OCI-LY7 (cell line): ENCODE measurements at regions not wholly inside any gene's neighbourhood (a gene's known extent, or its start where the extent isn't known, plus 50 kb on each side); places are given as distances from the start of the nearest gene placed in this dataset.

Source experiments
- BruUV-seq: library from RNA; stranded (reverse); fragments of 400-500 nt; replicated peaks from 2 replicates; lab custom pipeline; 2021; lab: Mats Ljungman, UMichigan
- CTCF ChIA-PET: fragments of 300-600 bp; sonication (Branson Sonifier 250); formaldehyde crosslinking; loops from one replicate; lab custom pipeline; 2022; ENCODE audit warnings: antibody characterized with exemption; ENCODE audit not compliant: unreplicated experiment; lab: Charles Lee
- POLR2A ChIA-PET: fragments of 300-600 bp; sonication (Branson Sonifier 250); formaldehyde crosslinking; loops from one replicate; lab custom pipeline; 2022; ENCODE audit warnings: antibody characterized with exemption; lab: Charles Lee
- DNase-seq: peaks from one replicate; pipeline ENCODE4 v3.0.0-alpha.2; 2015; ENCODE audit warnings: low spot score
- H2AFZ ChIP-seq: fragments of 200-600 bp; sonication (generic), shearing (Covaris generic); 2 replicates; pipeline ENCODE4 v1.6.1; 2014; ENCODE audit warnings: mild to moderate bottlenecking, antibody characterized with exemption, low read length, moderate library complexity
- H3K27ac ChIP-seq: fragments of 200-600 bp; sonication (generic); 2 replicates; pipeline ENCODE4 v1.5.1; 2014; ENCODE audit warnings: mixed run types, low read depth, mild to moderate bottlenecking, moderate library complexity, low read length, inconsistent platforms; ENCODE audit not compliant: poor library complexity, severe bottlenecking
- H3K36me3 ChIP-seq: fragments of 200-600 bp; sonication (generic); 2 replicates; pipeline ENCODE4 v1.6.1; 2014; ENCODE audit warnings: mild to moderate bottlenecking, antibody characterized with exemption, low read length, moderate library complexity, mixed read lengths; ENCODE audit not compliant: insufficient read depth
- H3K4me1 ChIP-seq: fragments of 200-600 bp; sonication (generic); 2 replicates; pipeline ENCODE4 v1.5.1; 2014; ENCODE audit warnings: mild to moderate bottlenecking, low read length; ENCODE audit not compliant: insufficient read depth, poor library complexity, severe bottlenecking
- H3K4me2 ChIP-seq: fragments of 200-600 bp; sonication (generic); 2 replicates; pipeline ENCODE4 v1.6.1; 2014; ENCODE audit warnings: mild to moderate bottlenecking, low read length
- H3K4me3 ChIP-seq: fragments of 200-600 bp; sonication (generic); 2 replicates; pipeline ENCODE4 v1.5.1; 2014; ENCODE audit warnings: mild to moderate bottlenecking, low read depth, low read length; ENCODE audit not compliant: poor library complexity, severe bottlenecking
- H3K79me2 ChIP-seq: fragments of 200-600 bp; sonication (generic); 2 replicates; pipeline ENCODE4 v1.6.1; 2016; ENCODE audit warnings: low read depth, mild to moderate bottlenecking, low read length, moderate library complexity, mixed read lengths; ENCODE audit not compliant: insufficient read depth
- H3K9me2 ChIP-seq: fragments of 200-600 bp; sonication (generic); 2 replicates; pipeline ENCODE4 v1.6.1; 2016; ENCODE audit warnings: mild to moderate bottlenecking, low read length, mixed read lengths; ENCODE audit not compliant: insufficient read depth
- H3K9me3 ChIP-seq: fragments of 200-600 bp; sonication (generic); 2 replicates; pipeline ENCODE4 v1.6.1; 2014; ENCODE audit warnings: mild to moderate bottlenecking, mixed run types, low read length, mixed read lengths
- H4K20me1 ChIP-seq: fragments of 200-600 bp; sonication (generic); 2 replicates; pipeline ENCODE4 v1.6.1; 2014; ENCODE audit warnings: mild to moderate bottlenecking, antibody characterized with exemption, low read length, moderate library complexity, mixed read lengths; ENCODE audit not compliant: insufficient read depth
- EZH2phosphoT487 ChIP-seq: fragments of 200-600 bp; sonication (generic); IDR thresholded peaks from 2 replicates; pipeline ENCODE4 v1.6.1; 2018; ENCODE audit warnings: low read depth, borderline replicate concordance, mild to moderate bottlenecking, mixed run types, antibody characterized with exemption, low read length, moderate library complexity, mixed read lengths
- intact Hi-C: fragments of 100-400 bp; cut with micrococcal nuclease; formaldehyde crosslinking; loops from one replicate; pipeline ENCODE4 v1.10.0; 2022; ENCODE audit not compliant: unreplicated experiment
- TF ChIP-seq, protein P1 (sequence below): fragments of 200-600 bp; sonication (generic); conservative IDR thresholded peaks from 2 replicates; pipeline ENCODE4 v1.5.1; 2014; ENCODE audit warnings: mild to moderate bottlenecking, antibody characterized with exemption, low read length, moderate library complexity, mixed read lengths

GRCh38 chr20:50356525-50356885 lies 153.7 kb upstream of the PTPN1 start:
- no peaks in the 10 kb centered on the region for H3K36me3 ChIP-seq
- no TSS peak for BruUV-seq
- intact Hi-C loops: no loop called here
- ChIA-PET POLR2A (no interaction called here), CTCF (no interaction called here)
- H3K4me2 ChIP-seq: no peak overlapping the region
- no peak for DNase-seq
- H3K9me2 ChIP-seq: no peaks in the 10 kb centered on the region
- no peaks in the 10 kb centered on the region for H3K9me3 ChIP-seq
- no peak overlapping the region for H2AFZ ChIP-seq
- H3K27ac ChIP-seq: no peak overlapping the region
- H4K20me1 ChIP-seq: no peaks in the 10 kb centered on the region
- H3K4me1 ChIP-seq: no peaks in the 10 kb centered on the region
- H3K79me2 ChIP-seq: no peaks in the 10 kb centered on the region
- H3K4me3 ChIP-seq: no peak overlapping the region
- TF ChIP-seq, protein P1, sequence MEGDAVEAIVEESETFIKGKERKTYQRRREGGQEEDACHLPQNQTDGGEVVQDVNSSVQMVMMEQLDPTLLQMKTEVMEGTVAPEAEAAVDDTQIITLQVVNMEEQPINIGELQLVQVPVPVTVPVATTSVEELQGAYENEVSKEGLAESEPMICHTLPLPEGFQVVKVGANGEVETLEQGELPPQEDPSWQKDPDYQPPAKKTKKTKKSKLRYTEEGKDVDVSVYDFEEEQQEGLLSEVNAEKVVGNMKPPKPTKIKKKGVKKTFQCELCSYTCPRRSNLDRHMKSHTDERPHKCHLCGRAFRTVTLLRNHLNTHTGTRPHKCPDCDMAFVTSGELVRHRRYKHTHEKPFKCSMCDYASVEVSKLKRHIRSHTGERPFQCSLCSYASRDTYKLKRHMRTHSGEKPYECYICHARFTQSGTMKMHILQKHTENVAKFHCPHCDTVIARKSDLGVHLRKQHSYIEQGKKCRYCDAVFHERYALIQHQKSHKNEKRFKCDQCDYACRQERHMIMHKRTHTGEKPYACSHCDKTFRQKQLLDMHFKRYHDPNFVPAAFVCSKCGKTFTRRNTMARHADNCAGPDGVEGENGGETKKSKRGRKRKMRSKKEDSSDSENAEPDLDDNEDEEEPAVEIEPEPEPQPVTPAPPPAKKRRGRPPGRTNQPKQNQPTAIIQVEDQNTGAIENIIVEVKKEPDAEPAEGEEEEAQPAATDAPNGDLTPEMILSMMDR: no peak
- TF ChIP-seq EZH2phosphoT487: no peak

- CTCF ChIA-PET: no interaction called here
Measured at GRCh38 chr20:50356962-50357782, 153.0 kb upstream of the PTPN1 start.

DNA sequence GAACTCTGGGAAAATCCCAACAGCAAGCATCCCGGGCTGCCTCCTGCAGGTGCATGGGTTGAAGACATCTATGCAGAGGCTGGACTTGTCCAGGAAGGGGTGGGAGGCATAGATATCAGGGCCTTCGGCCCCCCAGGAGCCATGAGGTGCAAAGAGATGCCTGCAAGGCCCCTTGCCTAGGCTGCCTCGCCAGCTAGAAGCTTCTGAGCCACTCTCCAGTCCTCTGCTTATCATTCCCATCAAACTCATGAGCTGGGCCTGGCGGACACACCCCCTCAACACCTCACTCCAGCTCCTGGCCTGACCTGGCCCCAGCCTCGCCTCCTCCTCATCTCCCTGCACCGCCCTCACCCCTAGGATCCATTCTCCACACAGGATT lies 152.4 kb upstream of the PTPN1 start:
- Histone ChIP-seq H3K79me2 (no peaks in the 10 kb centered on the region), H3K36me3 (no peaks in the 10 kb centered on the region), H3K9me2 (no peaks in the 10 kb centered on the region), H3K4me3 (no peak overlapping the region), H3K4me2 (no peak overlapping the region), H4K20me1 (no peaks in the 10 kb centered on the region), H2AFZ (no peak overlapping the region), H3K4me1 (no peaks in the 10 kb centered on the region), H3K9me3 (no peaks in the 10 kb centered on the region), H3K27ac (no peak overlapping the region)
- BruUV-seq: no TSS peak
- no peak for DNase-seq
- CTCF ChIA-PET: no interaction called here
- TF ChIP-seq EZH2phosphoT487: no peak
- TF ChIP-seq, protein P1: no peak
- intact Hi-C loops: no loop called here
- POLR2A ChIA-PET: interaction anchor here (0.6 kb wide), 1 partner anchor 41 kb away, joined by 6 read pairs; no protein-coding TSS in a partner anchor

More at GRCh38 chr20:50356962-50357782, 153.0 kb upstream of the PTPN1 start:
- no peak overlapping the region for H3K27ac ChIP-seq
- H3K4me1 ChIP-seq: no peaks in the 10 kb centered on the region
- H3K36me3 ChIP-seq: no peaks in the 10 kb centered on the region
- BruUV-seq: no TSS peak
- no peaks in the 10 kb centered on the region for H3K9me2 ChIP-seq
- H3K4me3 ChIP-seq: no peak overlapping the region
- no peak overlapping the region for H2AFZ ChIP-seq
- H4K20me1 ChIP-seq: no peaks in the 10 kb centered on the region
- POLR2A ChIA-PET: no interaction called here
- TF ChIP-seq EZH2phosphoT487: no peak
- TF ChIP-seq, protein P1: no peak
- H3K4me2 ChIP-seq: no peak overlapping the region
- H3K9me3 ChIP-seq: no peaks in the 10 kb centered on the region
- intact Hi-C loops: no loop called here
- DNase-seq: no peak
- no peaks in the 10 kb centered on the region for H3K79me2 ChIP-seq
